IMR-90 (cell line): ENCODE measurements at regions not wholly inside any gene's neighbourhood (a gene's known extent, or its start where the extent isn't known, plus 50 kb on each side); places are given as distances from the start of the nearest gene placed in this dataset.

Experiments used
- ATAC-seq: fragments of 200-7000 bp; cut with Tn5 transposase; 2 replicates; pipeline ENCODE4 v1.9.1; 2020; ENCODE audit warnings: low read depth, mild to moderate bottlenecking, moderate library complexity
- BruUV-seq: library from RNA; stranded (reverse); fragments of 400-500 nt; replicated peaks from 2 replicates; lab custom pipeline; 2021; lab: Mats Ljungman, UMichigan
- CTCF ChIA-PET: fragments of 300-600 bp; formaldehyde crosslinking; extraction: SDS; loops from one replicate; lab custom pipeline; 2021; ENCODE audit warnings: antibody characterized with exemption; lab: Yijun Ruan, JAX
- POLR2A ChIA-PET: fragments of 300-600 bp; sonication (Branson Sonifier 250); formaldehyde crosslinking; loops from one replicate; lab custom pipeline; 2022; ENCODE audit warnings: antibody characterized with exemption; ENCODE audit not compliant: unreplicated experiment; lab: Charles Lee
- DNase-seq: peaks from one replicate; pipeline ENCODE4 v3.0.0; 2013
- H2AFZ ChIP-seq: replicated peaks from 2 replicates; pipeline ENCODE3; 2013; ENCODE audit warnings: low read length, mild to moderate bottlenecking; ENCODE audit not compliant: poor library complexity
- H2AK5ac ChIP-seq: 2 replicates; pipeline ENCODE4 v1.6.1; 2013; ENCODE audit warnings: low read depth, low read length, inconsistent platforms
- H2AK9ac ChIP-seq: replicated peaks from 2 replicates; pipeline ENCODE3; 2013; ENCODE audit warnings: mild to moderate bottlenecking, low read depth, low read length, moderate library complexity; ENCODE audit not compliant: poor library complexity
- H2BK120ac ChIP-seq: 2 replicates; pipeline ENCODE4 v1.6.1; 2013; ENCODE audit warnings: low read depth, low read length, inconsistent platforms
- H2BK15ac ChIP-seq: 3 replicates; pipeline ENCODE4 v1.6.1; 2013; ENCODE audit warnings: low read depth, low read length, inconsistent platforms
- H2BK20ac ChIP-seq: 2 replicates; pipeline ENCODE4 v1.6.1; 2013; ENCODE audit warnings: low read depth, mild to moderate bottlenecking, inconsistent platforms, low read length, moderate library complexity
- H2BK5ac ChIP-seq: 2 replicates; pipeline ENCODE4 v1.6.1; 2013; ENCODE audit warnings: mild to moderate bottlenecking, low read depth, low read length, inconsistent platforms; ENCODE audit not compliant: poor library complexity, severe bottlenecking
- H3K14ac ChIP-seq: replicated peaks from 2 replicates; pipeline ENCODE4 v1.6.1; 2013; ENCODE audit warnings: low read depth, low read length, inconsistent platforms
- H3K18ac ChIP-seq: 2 replicates; pipeline ENCODE4 v1.6.1; 2013; ENCODE audit warnings: low read depth, low read length, control low read depth
- H3K23ac ChIP-seq: 2 replicates; pipeline ENCODE4 v1.6.1; 2013; ENCODE audit warnings: low read depth, low read length, inconsistent platforms
- H3K27ac ChIP-seq: 2 replicates; pipeline ENCODE4 v1.5.1; 2013; ENCODE audit warnings: mild to moderate bottlenecking, control low read depth, low read length; ENCODE audit not compliant: insufficient read depth
- H3K27me3 ChIP-seq: 2 replicates; pipeline ENCODE4 v1.6.1; 2013; ENCODE audit warnings: low read length; ENCODE audit not compliant: control insufficient read depth, insufficient read depth
- H3K36me3 ChIP-seq: 2 replicates; pipeline ENCODE4 v1.6.1; 2013; ENCODE audit warnings: low read length, mixed read lengths; ENCODE audit not compliant: control insufficient read depth, insufficient read depth
- H3K4ac ChIP-seq: 2 replicates; pipeline ENCODE4 v1.6.1; 2013; ENCODE audit warnings: low read depth, low read length, inconsistent platforms
- H3K4me1 ChIP-seq: 2 replicates; pipeline ENCODE4 v1.6.1; 2013; ENCODE audit warnings: low read length, mixed read lengths; ENCODE audit not compliant: control insufficient read depth, insufficient read depth
- H3K4me2 ChIP-seq: 2 replicates; pipeline ENCODE4 v1.6.1; 2013; ENCODE audit warnings: low read depth, mild to moderate bottlenecking, control low read depth, low read length, moderate library complexity
- H3K4me3 ChIP-seq: 2 replicates; pipeline ENCODE4 v1.5.1; 2013; ENCODE audit warnings: low read depth, mild to moderate bottlenecking, control low read depth, low read length, moderate library complexity; ENCODE audit not compliant: insufficient read depth
- H3K56ac ChIP-seq: 2 replicates; pipeline ENCODE4 v1.6.1; 2013; ENCODE audit warnings: low read length, inconsistent platforms; ENCODE audit not compliant: insufficient read depth; ENCODE audit errors: extremely low read depth
- H3K79me1 ChIP-seq, 2 experiments: 2 replicates each; pipeline ENCODE4 v1.6.1; 2013; ENCODE audit warnings: low read length in 2 of 2, inconsistent platforms in 1 of 2, low read depth in 1 of 2
- H3K9ac ChIP-seq: 2 replicates; pipeline ENCODE4 v1.6.1; 2013; ENCODE audit warnings: low read depth, low read length, control low read depth
- H3K9me1 ChIP-seq: 2 replicates; pipeline ENCODE4 v1.6.1; 2013; ENCODE audit warnings: low read length, inconsistent platforms; ENCODE audit not compliant: insufficient read depth
- H3K9me3 ChIP-seq: 2 replicates; pipeline ENCODE4 v1.6.1; 2013; ENCODE audit warnings: low read length; ENCODE audit not compliant: control insufficient read depth, insufficient read depth
- H4K20me1 ChIP-seq: 2 replicates; pipeline ENCODE4 v1.6.1; 2013; ENCODE audit warnings: low read length, inconsistent platforms; ENCODE audit not compliant: insufficient read depth
- H4K5ac ChIP-seq: 2 replicates; pipeline ENCODE4 v1.6.1; 2013; ENCODE audit warnings: mild to moderate bottlenecking, low read depth, low read length, control low read depth
- H4K8ac ChIP-seq, 2 experiments: 2 replicates each; pipeline ENCODE4 v1.6.1; 2013; ENCODE audit warnings: low read depth in 2 of 2, low read length in 2 of 2, control low read depth in 1 of 2, inconsistent platforms in 1 of 2
- H4K91ac ChIP-seq: 2 replicates; pipeline ENCODE4 v1.6.1; 2013; ENCODE audit warnings: low read depth, low read length, inconsistent platforms; ENCODE audit not compliant: insufficient read depth
- RCOR1 ChIP-seq: IDR thresholded peaks from 2 replicates; pipeline ENCODE4 v1.6.1; 2012; ENCODE audit warnings: mild to moderate bottlenecking, low read length, improper control_type of control experiment; ENCODE audit not compliant: insufficient replicate concordance
- WGBS, 2 experiments: methylation state at CpG; one replicate each; pipeline versions ENCODE4 v1.1.5 to v1.1.7; 2013; ENCODE audit warnings: missing lambda C conversion rate in 2 of 2; ENCODE audit not compliant: insufficient read length in 1 of 2; ENCODE audit errors: extremely low coverage in 2 of 2; 5-methylcytosine and 5-hydroxymethylcytosine counted together
- dilution Hi-C: fragments of 300-500 bp; cut with HindIII; formaldehyde crosslinking; loops from one replicate; pipeline ENCODE4 v1.14.3; 2018; ENCODE audit warnings: low sequenced_read_pairs; ENCODE audit not compliant: unreplicated experiment
- in situ Hi-C: fragments of 300-500 bp; cut with MboI; formaldehyde crosslinking; loops from 3 replicates; pipeline ENCODE4 v1.14.3; 2019; ENCODE audit warnings: low sequenced_read_pairs, inconsistent platforms, mixed read lengths
- intact Hi-C: fragments of 100-400 bp; cut with micrococcal nuclease; formaldehyde crosslinking; loops from 2 replicates; pipeline ENCODE4 v1.10.0; 2022

GRCh38 chr2:236816197-236817170 is 246.9 kb downstream of the ACKR3 start:
- peaks cover 2% of the 10 kb centered on the region; the same call in 1 of the 2 replicates for H3K27me3 ChIP-seq
- H2BK120ac ChIP-seq = no peak overlapping the region
- DNase-seq (no peak), ATAC-seq (no peak)
- 70% methylated on average over 3 of the region's 24 CpGs; no CpG with 5 or more reads in 1 of the 2 experiments for WGBS, 2 experiments
- no peaks in the 10 kb centered on the region for H3K4me1 ChIP-seq
- no peak overlapping the region for H4K5ac ChIP-seq
- no peak for TF ChIP-seq RCOR1
- H2AK9ac ChIP-seq = no peak overlapping the region
- no peaks in the 10 kb centered on the region for H3K36me3 ChIP-seq
- H3K4me3 ChIP-seq = no peak overlapping the region
- no peak overlapping the region for H3K27ac ChIP-seq
- no peak overlapping the region for H2BK20ac ChIP-seq
- dilution Hi-C loops = no loop called here
- no peak overlapping the region for H3K23ac ChIP-seq
- in situ Hi-C loops = no loop called here
- intact Hi-C loops = no loop called here
- no peak overlapping the region for H3K9ac ChIP-seq
- CTCF ChIA-PET = no interaction called here
- no peak overlapping the region for H2BK5ac ChIP-seq
- H3K4me2 ChIP-seq = no peak overlapping the region
- H4K8ac ChIP-seq = no peak overlapping the region
- H2BK15ac ChIP-seq = no peak overlapping the region
- no peaks in the 10 kb centered on the region for H4K20me1 ChIP-seq
- no peak overlapping the region for H3K14ac ChIP-seq
- no peak overlapping the region for H2AK5ac ChIP-seq
- no peak overlapping the region for H3K18ac ChIP-seq
- H3K9me3 ChIP-seq = peaks cover 2% of the 10 kb centered on the region; the same call in 1 of the 2 replicates
- BruUV-seq = no TSS peak
- no peaks in the 10 kb centered on the region for H3K79me1 ChIP-seq
- H3K56ac ChIP-seq = no peak overlapping the region
- no peaks in the 10 kb centered on the region for H3K9me1 ChIP-seq
- no peak overlapping the region for H3K4ac ChIP-seq
- H4K91ac ChIP-seq = no peak overlapping the region
- H2AFZ ChIP-seq = no peak overlapping the region
- POLR2A ChIA-PET = no interaction called here
